ENCODE measurements at regions not wholly inside any gene's neighbourhood (a gene's known extent, or its start where the extent isn't known, plus 50 kb on each side); places are given as distances from the start of the nearest gene placed in this dataset.

GRCh38 chr4:63460075-63460474 lies 949.2 kb downstream of the TECRL start:
- DNase-seq = no peak

GRCh38 chr4:63459329-63459728 lies 949.9 kb downstream of the TECRL start:
- DNase-seq = no peak

- no peak for DNase-seq
Observed at GRCh38 chr4:63458010-63458409, 951.2 kb downstream of the TECRL start.

- DNase-seq = no peak
Observed at GRCh38 chr4:63440236-63440635, 969.0 kb downstream of the TECRL start.

GRCh38 chr4:63430105-63430504 lies 979.1 kb downstream of the TECRL start:
- DNase-seq = no peak

- DNase-seq = no peak
Observed at GRCh38 chr4:63396269-63396668, 1013.0 kb downstream of the TECRL start.

GRCh38 chr4:63393544-63393943 lies 1015.7 kb downstream of the TECRL start:
- no peak for DNase-seq

- no peak for DNase-seq
Observed at GRCh38 chr4:63379750-63380522, 1029.3 kb downstream of the TECRL start.

- no peak for DNase-seq
Observed at GRCh38 chr4:63371001-63371400, 1038.2 kb downstream of the TECRL start.

GRCh38 chr4:63361628-63362027 lies 1047.6 kb downstream of the TECRL start:
- DNase-seq = no peak

- DNase-seq = no peak
Observed at GRCh38 chr4:63361066-63361465, 1048.2 kb downstream of the TECRL start.

GRCh38 chr4:63349674-63350025 lies 1059.6 kb downstream of the TECRL start:
- DNase-seq = no peak

GRCh38 chr4:63348735-63349673 lies 1060.2 kb downstream of the TECRL start:
- DNase-seq = no peak

- DNase-seq = no peak
Observed at GRCh38 chr4:63325140-63325539, 1084.1 kb downstream of the TECRL start.

GRCh38 chr4:63316633-63317032 lies 1092.6 kb downstream of the TECRL start:
- DNase-seq = no peak

GRCh38 chr4:63315651-63316050 lies 1093.6 kb downstream of the TECRL start:
- no peak for DNase-seq

GRCh38 chr4:63308697-63309096 lies 1100.6 kb downstream of the TECRL start:
- no peak for DNase-seq

GRCh38 chr4:63302792-63303191 lies 1106.5 kb downstream of the TECRL start:
- no peak for DNase-seq

GRCh38 chr4:63302078-63302477 lies 1107.2 kb downstream of the TECRL start:
- DNase-seq = no peak

GRCh38 chr4:63296773-63297172 lies 1112.5 kb downstream of the TECRL start:
- no peak for DNase-seq

- DNase-seq = no peak
Observed at GRCh38 chr4:63275491-63275890, 1133.8 kb downstream of the TECRL start.

GRCh38 chr4:63269156-63269555 lies 1140.1 kb downstream of the TECRL start:
- DNase-seq = no peak

- DNase-seq = no peak
Observed at GRCh38 chr4:63233671-63234070, 1175.6 kb downstream of the TECRL start.

GRCh38 chr4:63232058-63232457 lies 1177.2 kb downstream of the TECRL start:
- no peak for DNase-seq
